GM21515 (cell line): ENCODE measurements at regions not wholly inside any gene's neighbourhood (a gene's known extent, or its start where the extent isn't known, plus 50 kb on each side); places are given as distances from the start of the nearest gene placed in this dataset.
"Not testable (repeated sequence)": the region's sequence is repeated elsewhere in the genome, so short reads cannot be mapped to it uniquely, and the experiment has no call there.

Experiments used
- ATAC-seq: cut with Tn5 transposase; IDR thresholded peaks from one replicate; pipeline ENCODE4 v1.9.1; 2021; ENCODE audit not compliant: unreplicated experiment

- no peak for ATAC-seq
These were observed 87.9 kb upstream of the NPSR1 start for GRCh38 chr7:34569975-34570699.

DNA sequence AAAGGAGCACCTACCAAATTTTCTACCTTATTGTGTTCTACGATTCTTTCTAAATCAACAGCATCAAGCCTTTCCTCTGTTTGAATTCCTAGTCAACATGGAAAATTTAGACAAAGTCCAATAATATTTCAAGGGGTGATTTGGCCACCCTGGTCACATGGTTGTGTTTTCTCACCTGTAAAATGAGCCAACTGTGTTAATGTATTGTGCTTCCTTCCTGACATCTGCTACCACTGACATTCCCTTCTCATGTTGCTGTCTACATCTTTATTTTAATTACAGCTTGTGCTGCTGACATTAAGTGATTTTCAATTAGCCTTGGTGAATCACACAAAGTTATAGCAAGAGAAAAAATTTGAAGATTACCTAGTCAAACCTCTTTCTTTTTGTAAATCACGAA, 83.0 kb upstream of the NPSR1 start:
- ATAC-seq = no peak

DNA sequence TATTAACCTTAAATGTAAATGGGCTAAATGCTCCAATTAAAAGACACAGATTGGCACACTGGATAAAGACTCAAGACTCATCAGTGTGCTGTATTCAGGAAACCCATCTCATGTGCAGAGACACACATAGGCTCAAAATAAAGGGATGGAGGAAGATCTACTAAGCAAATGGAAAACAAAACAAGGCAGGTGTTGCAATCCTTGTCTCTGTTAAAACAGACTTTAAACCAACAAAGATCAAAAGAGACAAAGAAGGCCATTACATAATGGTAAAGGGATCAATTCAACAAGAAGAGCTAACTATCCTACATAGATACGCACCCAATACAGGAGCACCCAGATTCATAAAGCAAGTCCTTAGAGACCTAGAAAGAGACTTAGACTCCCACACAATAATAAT, 80.1 kb upstream of the NPSR1 start:
- not testable (repeated sequence) for ATAC-seq

- not testable (repeated sequence) for ATAC-seq
These were observed 76.3 kb upstream of the NPSR1 start for GRCh38 chr7:34581698-34582097.

GRCh38 chr7:34584526-34584925, 73.5 kb upstream of the NPSR1 start:
- no peak for ATAC-seq

DNA sequence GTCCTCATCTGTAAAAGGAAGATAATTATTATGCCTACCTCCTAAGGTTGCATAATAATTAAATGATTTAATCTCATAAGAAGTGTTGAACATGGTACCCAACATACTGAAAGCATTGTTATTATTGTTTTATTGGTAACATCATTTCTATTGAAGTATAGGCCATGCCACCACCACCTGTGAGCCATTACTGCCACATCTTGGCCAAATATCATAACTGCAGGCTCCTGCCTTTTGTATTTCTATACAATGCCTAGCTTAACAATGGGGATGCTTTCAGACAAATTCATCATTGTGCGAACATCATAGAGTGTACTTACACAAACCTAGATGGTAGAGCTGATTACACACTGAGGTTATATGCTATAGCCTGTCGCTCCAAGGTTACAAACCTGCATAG, 61.1 kb upstream of the NPSR1 start:
- ATAC-seq = no peak

DNA sequence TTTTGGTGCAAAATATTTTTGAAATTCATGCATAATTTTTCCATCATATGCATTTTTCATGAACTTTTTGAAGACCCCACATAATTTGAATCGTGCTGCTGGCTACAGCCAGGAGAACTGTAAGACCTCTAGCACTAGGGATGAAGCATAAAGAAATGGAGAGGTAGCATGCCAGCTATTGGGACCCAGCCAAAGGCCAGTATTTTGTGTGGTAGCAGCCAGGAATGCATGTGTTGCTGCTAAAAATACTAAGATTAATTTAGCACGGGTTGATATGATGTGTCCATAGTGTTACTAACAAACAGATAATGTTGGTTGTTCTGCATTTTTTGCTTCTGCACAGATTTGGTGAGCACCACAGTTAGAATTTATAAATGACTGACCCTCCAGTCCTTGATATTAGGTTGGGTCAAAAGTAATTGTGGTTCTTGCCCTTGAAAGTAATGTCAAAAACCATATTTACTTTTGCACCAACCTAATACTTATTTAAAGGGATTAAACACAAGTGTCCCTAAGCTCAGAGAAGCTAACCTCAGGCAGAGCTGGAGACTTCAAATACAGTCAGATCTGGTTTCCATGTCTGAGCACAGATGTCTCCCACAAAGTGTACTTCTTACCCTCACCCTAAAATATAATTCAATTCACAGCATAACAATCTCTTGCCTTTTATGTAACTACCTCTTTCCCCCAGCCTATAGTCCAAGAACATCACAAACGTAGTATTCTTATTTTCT, 54.1 kb upstream of the NPSR1 start:
- ATAC-seq = no peak
